ENCODE measurements at regions not wholly inside any gene's neighbourhood (a gene's known extent, or its start where the extent isn't known, plus 50 kb on each side); places are given as distances from the start of the nearest gene placed in this dataset.
"Not testable (repeated sequence)": the region's sequence is repeated elsewhere in the genome, so short reads cannot be mapped to it uniquely, and the experiment has no call there.

GRCh38 chr13:68535329-68535728 lies 1305.2 kb upstream of the PCDH9 start:
- H3K9ac ChIP-seq (ENCODE audit: low read length): no peak overlapping the region
- no peaks in the 10 kb centered on the region for H3K4me1 ChIP-seq (ENCODE audit: low read length)
- H2AFZ ChIP-seq (ENCODE audit: low read length): no peak overlapping the region
- no peaks in the 10 kb centered on the region for H3K9me3 ChIP-seq (replicated peaks; ENCODE audit: insufficient read depth, low read length)
- no peaks in the 10 kb centered on the region for H3K9me2 ChIP-seq (replicated peaks; ENCODE audit: insufficient read depth, low read length)
- no peak overlapping the region for H3K27ac ChIP-seq (ENCODE audit: low read length)
- no peaks in the 10 kb centered on the region for H3F3A ChIP-seq (ENCODE audit: insufficient read depth, low read length)
- H3K27me3 ChIP-seq (replicated peaks; ENCODE audit: insufficient read depth, low read length): no peaks in the 10 kb centered on the region
- no peak overlapping the region for H3K4me3 ChIP-seq (ENCODE audit: low read length)
- no peak overlapping the region for H3K4me2 ChIP-seq (ENCODE audit: low read depth, low read length)
- no peaks in the 10 kb centered on the region for H3K36me3 ChIP-seq (replicated peaks; ENCODE audit: insufficient read depth, low read length)
- no peaks in the 10 kb centered on the region for H4K20me1 ChIP-seq (ENCODE audit: insufficient read depth, low read length)
- no peak for DNase-seq
- TF ChIP-seq CTCF (IDR thresholded peaks at IDR 0.05; ENCODE audit: low read length): no peak
- no peak for TF ChIP-seq EZH2 (optimal IDR thresholded peaks at IDR 0.05; ENCODE audit: low read depth, low read length)
- no peak for TF ChIP-seq EZH2phosphoT487 (IDR thresholded peaks at IDR 0.05; ENCODE audit: low read length)
- no peaks in the 10 kb centered on the region for H3K79me2 ChIP-seq (ENCODE audit: low read length)

GRCh38 chr13:68527167-68527566 lies 1297.0 kb upstream of the PCDH9 start:
- not testable (repeated sequence) for H3K9me2 ChIP-seq (replicated peaks; ENCODE audit: insufficient read depth, low read length); H3K4me3 ChIP-seq (ENCODE audit: low read length); H3K36me3 ChIP-seq (replicated peaks; ENCODE audit: insufficient read depth, low read length); H3K4me1 ChIP-seq (ENCODE audit: low read length); H4K20me1 ChIP-seq (ENCODE audit: insufficient read depth, low read length); H3K27ac ChIP-seq (ENCODE audit: low read length); H3K27me3 ChIP-seq (replicated peaks; ENCODE audit: insufficient read depth, low read length); H3K9ac ChIP-seq (ENCODE audit: low read length); H3F3A ChIP-seq (ENCODE audit: insufficient read depth, low read length); DNase-seq; H3K9me3 ChIP-seq (replicated peaks; ENCODE audit: insufficient read depth, low read length); H2AFZ ChIP-seq (ENCODE audit: low read length); H3K79me2 ChIP-seq (ENCODE audit: low read length); H3K4me2 ChIP-seq (ENCODE audit: low read depth, low read length)

GRCh38 chr13:68523838-68524424 lies 1293.8 kb upstream of the PCDH9 start:
- Histone ChIP-seq H3F3A (ENCODE audit: insufficient read depth, low read length) (no peaks in the 10 kb centered on the region), H3K36me3 (replicated peaks; ENCODE audit: insufficient read depth, low read length) (no peaks in the 10 kb centered on the region), H3K4me1 (ENCODE audit: low read length) (no peaks in the 10 kb centered on the region), H3K9me3 (replicated peaks; ENCODE audit: insufficient read depth, low read length) (no peaks in the 10 kb centered on the region), H3K79me2 (ENCODE audit: low read length) (no peaks in the 10 kb centered on the region), H3K4me2 (ENCODE audit: low read depth, low read length) (no peak overlapping the region), H3K27ac (ENCODE audit: low read length) (no peak overlapping the region), H3K27me3 (replicated peaks; ENCODE audit: insufficient read depth, low read length) (no peaks in the 10 kb centered on the region), H3K9ac (ENCODE audit: low read length) (no peak overlapping the region), H4K20me1 (ENCODE audit: insufficient read depth, low read length) (no peaks in the 10 kb centered on the region), H2AFZ (ENCODE audit: low read length) (no peak overlapping the region), H3K4me3 (ENCODE audit: low read length) (no peak overlapping the region), H3K9me2 (replicated peaks; ENCODE audit: insufficient read depth, low read length) (no peaks in the 10 kb centered on the region)
- TF ChIP-seq EZH2phosphoT487 (IDR thresholded peaks at IDR 0.05; ENCODE audit: low read length): no peak
- TF ChIP-seq EZH2 (optimal IDR thresholded peaks at IDR 0.05; ENCODE audit: low read depth, low read length): no peak
- no peak for TF ChIP-seq CTCF (IDR thresholded peaks at IDR 0.05; ENCODE audit: low read length)
- DNase-seq: no peak

- Histone ChIP-seq H3K79me2 (ENCODE audit: low read length) (no peaks in the 10 kb centered on the region), H3K27me3 (replicated peaks; ENCODE audit: insufficient read depth, low read length) (no peaks in the 10 kb centered on the region), H3K9me2 (replicated peaks; ENCODE audit: insufficient read depth, low read length) (no peaks in the 10 kb centered on the region), H3K4me2 (ENCODE audit: low read depth, low read length) (no peak overlapping the region), H3K27ac (ENCODE audit: low read length) (no peak overlapping the region), H3K9ac (ENCODE audit: low read length) (no peak overlapping the region), H3F3A (ENCODE audit: insufficient read depth, low read length) (no peaks in the 10 kb centered on the region), H3K4me3 (ENCODE audit: low read length) (no peak overlapping the region), H2AFZ (ENCODE audit: low read length) (no peak overlapping the region), H4K20me1 (ENCODE audit: insufficient read depth, low read length) (no peaks in the 10 kb centered on the region), H3K9me3 (replicated peaks; ENCODE audit: insufficient read depth, low read length) (no peaks in the 10 kb centered on the region), H3K36me3 (replicated peaks; ENCODE audit: insufficient read depth, low read length) (no peaks in the 10 kb centered on the region), H3K4me1 (ENCODE audit: low read length) (no peaks in the 10 kb centered on the region)
- TF ChIP-seq EZH2phosphoT487 (IDR thresholded peaks at IDR 0.05; ENCODE audit: low read length): no peak
- no peak for TF ChIP-seq EZH2 (optimal IDR thresholded peaks at IDR 0.05; ENCODE audit: low read depth, low read length)
- no peak for TF ChIP-seq CTCF (IDR thresholded peaks at IDR 0.05; ENCODE audit: low read length)
- DNase-seq: no peak
These were observed 1292.0 kb upstream of the PCDH9 start for GRCh38 chr13:68522184-68522583.
